ENCODE measurements at regions not wholly inside any gene's neighbourhood (a gene's known extent, or its start where the extent isn't known, plus 50 kb on each side); places are given as distances from the start of the nearest gene placed in this dataset.

- TF ChIP-seq CTCF (optimal IDR thresholded peaks at IDR 0.05 in 1 of 3, IDR thresholded peaks at IDR 0.05 in 1 of 3, conservative IDR thresholded peaks at IDR 0.05 in 1 of 3; ENCODE audit: extremely low read depth in 1 of 3, insufficient read depth in 2 of 3, low read length in 3 of 3): no peak
- no peak for TF ChIP-seq EZH2 (IDR thresholded peaks at IDR 0.05; ENCODE audit: low read length)
Observed at GRCh38 chr5:87081511-87082372, 185.9 kb upstream of the RASA1 start.
